Fibroblast of gingiva (primary cell): ENCODE measurements at regions not wholly inside any gene's neighbourhood (a gene's known extent, or its start where the extent isn't known, plus 50 kb on each side); places are given as distances from the start of the nearest gene placed in this dataset.
"Not testable (repeated sequence)": the region's sequence is repeated elsewhere in the genome, so short reads cannot be mapped to it uniquely, and the experiment has no call there.

Source experiments
- DNase-seq: peaks from one replicate; pipeline ENCODE4 v3.0.0-alpha.2; 2011; ENCODE audit warnings: low read depth

- no peak for DNase-seq
Observed at GRCh38 chr4:64821219-64821976, 412.1 kb upstream of the TECRL start.

GRCh38 chr4:64814616-64815015, 405.4 kb upstream of the TECRL start:
- DNase-seq = no peak

GRCh38 chr4:64807821-64808220, 398.6 kb upstream of the TECRL start:
- DNase-seq = no peak

- no peak for DNase-seq
Observed at GRCh38 chr4:64799751-64800150, 390.5 kb upstream of the TECRL start.

GRCh38 chr4:64798828-64799227, 389.6 kb upstream of the TECRL start:
- not testable (repeated sequence) for DNase-seq

GRCh38 chr4:64796581-64796980, 387.3 kb upstream of the TECRL start:
- DNase-seq = no peak

GRCh38 chr4:64784125-64784524, 374.9 kb upstream of the TECRL start:
- DNase-seq = no peak

- DNase-seq = peak; percentile 2
Observed at GRCh38 chr4:64781737-64782326, 372.6 kb upstream of the TECRL start.

- no peak for DNase-seq
Observed at GRCh38 chr4:64780664-64781063, 371.4 kb upstream of the TECRL start.

GRCh38 chr4:64777286-64777685, 368.0 kb upstream of the TECRL start:
- DNase-seq = no peak

GRCh38 chr4:64776820-64777219, 367.6 kb upstream of the TECRL start:
- DNase-seq = no peak

- no peak for DNase-seq
Observed at GRCh38 chr4:64774626-64775025, 365.4 kb upstream of the TECRL start.

- DNase-seq = no peak
Observed at GRCh38 chr4:64771149-64771548, 361.9 kb upstream of the TECRL start.

- DNase-seq = no peak
Observed at GRCh38 chr4:64767547-64767946, 358.3 kb upstream of the TECRL start.

GRCh38 chr4:64766565-64766964, 357.3 kb upstream of the TECRL start:
- DNase-seq = no peak

GRCh38 chr4:64756016-64756415, 346.8 kb upstream of the TECRL start:
- DNase-seq = no peak

GRCh38 chr4:64747919-64748715, 338.9 kb upstream of the TECRL start:
- no peak for DNase-seq

- no peak for DNase-seq
Observed at GRCh38 chr4:64738240-64738639, 329.0 kb upstream of the TECRL start.

- DNase-seq = not testable (repeated sequence)
Observed at GRCh38 chr4:64737854-64738138, 328.5 kb upstream of the TECRL start.

GRCh38 chr4:64737026-64737853, 328.0 kb upstream of the TECRL start:
- no peak for DNase-seq

GRCh38 chr4:64729561-64729960, 320.3 kb upstream of the TECRL start:
- DNase-seq = no peak

GRCh38 chr4:64727960-64728359, 318.7 kb upstream of the TECRL start:
- DNase-seq = no peak
